ENCODE measurements at regions not wholly inside any gene's neighbourhood (a gene's known extent, or its start where the extent isn't known, plus 50 kb on each side); places are given as distances from the start of the nearest gene placed in this dataset.

DNA sequence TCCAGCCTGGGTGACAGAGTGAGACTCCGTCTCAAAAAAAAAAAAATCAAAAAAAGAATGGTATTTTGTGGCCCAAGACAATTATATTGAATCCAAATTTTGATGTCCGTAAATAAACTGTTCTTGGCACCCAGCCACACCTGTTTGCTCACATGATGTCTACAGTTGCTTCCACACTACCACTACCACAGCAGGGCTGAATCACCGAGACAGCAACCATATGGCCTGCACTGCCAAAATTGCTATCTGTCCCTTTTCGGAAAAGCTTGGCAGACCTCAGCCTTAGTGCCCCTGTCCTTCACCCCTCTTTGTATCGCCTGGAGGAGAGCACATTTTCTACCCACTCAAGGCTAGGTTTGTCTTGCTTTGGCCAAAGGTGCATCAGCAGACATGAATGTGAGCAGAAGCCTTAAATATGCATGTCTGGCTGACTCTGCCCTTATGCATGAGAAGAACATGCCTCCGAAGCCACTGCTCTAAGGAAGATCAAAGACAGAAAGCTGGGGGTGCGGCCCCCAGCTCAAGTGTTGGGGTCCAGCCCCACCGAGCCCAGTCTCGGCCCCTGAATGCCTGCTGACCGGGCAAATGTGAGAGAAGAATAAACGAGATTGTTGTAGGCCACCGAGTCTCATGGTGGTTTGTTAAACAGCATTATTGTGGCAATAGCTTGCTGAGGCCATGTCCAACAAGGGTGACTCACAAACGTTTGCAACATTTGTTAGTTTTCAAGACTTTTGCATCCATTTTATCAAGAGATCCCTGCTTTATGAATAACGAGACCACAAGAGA, 108.1 kb downstream of the TPRA1 start:
- ChIA-PET RAD21 (ENCODE audit: low non-redundant PET in 1 of 2, low total read pairs in 2 of 2, uncharacterized antibody in 2 of 2, unreplicated experiment in 2 of 2) (no interaction called here), POLR2A (no interaction called here), CTCF (interaction anchor here (1.0 to 1.3 kb wide), 3 partner anchors 9 to 500 kb away, joined by 3 to 4 read pairs (median 3); no protein-coding TSS in a partner anchor)
- Histone ChIP-seq H3K9me3 (ENCODE audit: control insufficient read depth in 1 of 2, insufficient read depth in 1 of 2, low read depth in 1 of 2, low read length in 2 of 2) (no peaks in the 10 kb centered on the region), H4K20me1 (ENCODE audit: insufficient read depth) (no peaks in the 10 kb centered on the region), H3K9me2 (ENCODE audit: insufficient read depth) (no peaks in the 10 kb centered on the region), H3K79me2 (ENCODE audit: insufficient read depth, low read length) (no peaks in the 10 kb centered on the region), H3K4me3 (replicated peaks in 1 of 2; ENCODE audit: low read depth in 1 of 2, low read length in 2 of 2) (no peak overlapping the region), H3K9ac (ENCODE audit: low read length) (no peak overlapping the region), H3K4me2 (ENCODE audit: low read length) (no peak overlapping the region), H2AFZ (ENCODE audit: low read depth, low read length, poor library complexity, severe bottlenecking) (no peak overlapping the region), H3K27me3 (ENCODE audit: insufficient read depth, low read length) (no peaks in the 10 kb centered on the region), H3K4me1 (ENCODE audit: control insufficient read depth in 1 of 2, insufficient read depth in 2 of 2, low read length in 2 of 2) (no peaks in the 10 kb centered on the region), H3K27ac (ENCODE audit: low read depth, low read length) (no peak overlapping the region), H3K36me3 (ENCODE audit: control insufficient read depth in 1 of 2, insufficient read depth in 2 of 2, low read length in 2 of 2) (no peaks in the 10 kb centered on the region)
- intact Hi-C loops (cut with micrococcal nuclease), result no loop called here
- TF ChIP-seq FOSL1 (IDR thresholded peaks at IDR 0.05; ENCODE audit: low read depth), result no peak
- TF ChIP-seq, protein P1, sequence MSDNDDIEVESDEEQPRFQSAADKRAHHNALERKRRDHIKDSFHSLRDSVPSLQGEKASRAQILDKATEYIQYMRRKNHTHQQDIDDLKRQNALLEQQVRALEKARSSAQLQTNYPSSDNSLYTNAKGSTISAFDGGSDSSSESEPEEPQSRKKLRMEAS (IDR thresholded peaks at IDR 0.05), result no peak
- TF ChIP-seq JUND (IDR thresholded peaks at IDR 0.05), result no peak
- TF ChIP-seq TCF7L2 (IDR thresholded peaks at IDR 0.05; ENCODE audit: borderline replicate concordance, extremely low read depth, insufficient read depth, insufficient read length), result no peak
- TF ChIP-seq EZH2phosphoT487 (IDR thresholded peaks at IDR 0.05; ENCODE audit: borderline replicate concordance), result no peak
- no peak for TF ChIP-seq SRF (IDR thresholded peaks at IDR 0.05; ENCODE audit: low read depth)
- TF ChIP-seq, protein P2, sequence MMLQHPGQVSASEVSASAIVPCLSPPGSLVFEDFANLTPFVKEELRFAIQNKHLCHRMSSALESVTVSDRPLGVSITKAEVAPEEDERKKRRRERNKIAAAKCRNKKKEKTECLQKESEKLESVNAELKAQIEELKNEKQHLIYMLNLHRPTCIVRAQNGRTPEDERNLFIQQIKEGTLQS (IDR thresholded peaks at IDR 0.05), result no peak
- no peak for TF ChIP-seq YY1 (IDR thresholded peaks at IDR 0.05; ENCODE audit: extremely low read depth, insufficient replicate concordance, low read depth, low read length)
- TF ChIP-seq ZNF274 (IDR thresholded peaks at IDR 0.05; ENCODE audit: low read depth, low read length), result no peak
- TF ChIP-seq CBX3 (IDR thresholded peaks at IDR 0.05; ENCODE audit: low read depth), result no peak
- TF ChIP-seq, protein P3, sequence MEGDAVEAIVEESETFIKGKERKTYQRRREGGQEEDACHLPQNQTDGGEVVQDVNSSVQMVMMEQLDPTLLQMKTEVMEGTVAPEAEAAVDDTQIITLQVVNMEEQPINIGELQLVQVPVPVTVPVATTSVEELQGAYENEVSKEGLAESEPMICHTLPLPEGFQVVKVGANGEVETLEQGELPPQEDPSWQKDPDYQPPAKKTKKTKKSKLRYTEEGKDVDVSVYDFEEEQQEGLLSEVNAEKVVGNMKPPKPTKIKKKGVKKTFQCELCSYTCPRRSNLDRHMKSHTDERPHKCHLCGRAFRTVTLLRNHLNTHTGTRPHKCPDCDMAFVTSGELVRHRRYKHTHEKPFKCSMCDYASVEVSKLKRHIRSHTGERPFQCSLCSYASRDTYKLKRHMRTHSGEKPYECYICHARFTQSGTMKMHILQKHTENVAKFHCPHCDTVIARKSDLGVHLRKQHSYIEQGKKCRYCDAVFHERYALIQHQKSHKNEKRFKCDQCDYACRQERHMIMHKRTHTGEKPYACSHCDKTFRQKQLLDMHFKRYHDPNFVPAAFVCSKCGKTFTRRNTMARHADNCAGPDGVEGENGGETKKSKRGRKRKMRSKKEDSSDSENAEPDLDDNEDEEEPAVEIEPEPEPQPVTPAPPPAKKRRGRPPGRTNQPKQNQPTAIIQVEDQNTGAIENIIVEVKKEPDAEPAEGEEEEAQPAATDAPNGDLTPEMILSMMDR (IDR thresholded peaks at IDR 0.05 in 2 of 3, conservative IDR thresholded peaks at IDR 0.05 in 1 of 3; ENCODE audit: borderline replicate concordance in 1 of 3, insufficient read depth in 1 of 3, low read depth in 2 of 3, low read length in 2 of 3), result no peak
- TF ChIP-seq ELF1 (IDR thresholded peaks at IDR 0.05; ENCODE audit: borderline replicate concordance, low read depth), result no peak
- TF ChIP-seq, protein P4, sequence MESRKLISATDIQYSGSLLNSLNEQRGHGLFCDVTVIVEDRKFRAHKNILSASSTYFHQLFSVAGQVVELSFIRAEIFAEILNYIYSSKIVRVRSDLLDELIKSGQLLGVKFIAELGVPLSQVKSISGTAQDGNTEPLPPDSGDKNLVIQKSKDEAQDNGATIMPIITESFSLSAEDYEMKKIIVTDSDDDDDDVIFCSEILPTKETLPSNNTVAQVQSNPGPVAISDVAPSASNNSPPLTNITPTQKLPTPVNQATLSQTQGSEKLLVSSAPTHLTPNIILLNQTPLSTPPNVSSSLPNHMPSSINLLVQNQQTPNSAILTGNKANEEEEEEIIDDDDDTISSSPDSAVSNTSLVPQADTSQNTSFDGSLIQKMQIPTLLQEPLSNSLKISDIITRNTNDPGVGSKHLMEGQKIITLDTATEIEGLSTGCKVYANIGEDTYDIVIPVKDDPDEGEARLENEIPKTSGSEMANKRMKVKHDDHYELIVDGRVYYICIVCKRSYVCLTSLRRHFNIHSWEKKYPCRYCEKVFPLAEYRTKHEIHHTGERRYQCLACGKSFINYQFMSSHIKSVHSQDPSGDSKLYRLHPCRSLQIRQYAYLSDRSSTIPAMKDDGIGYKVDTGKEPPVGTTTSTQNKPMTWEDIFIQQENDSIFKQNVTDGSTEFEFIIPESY (IDR thresholded peaks at IDR 0.05; ENCODE audit: extremely low read depth, insufficient replicate concordance, low read length), result no peak
- no peak for TF ChIP-seq POLR2AphosphoS5 (IDR thresholded peaks at IDR 0.05; ENCODE audit: low read depth, low read length)
- no peak for TF ChIP-seq EZH2 (IDR thresholded peaks at IDR 0.05)
- TF ChIP-seq EGR1 (IDR thresholded peaks at IDR 0.05; ENCODE audit: low read depth), result no peak
- no TSS peak for BruUV-seq (replicated peaks)
- DNase-seq (ENCODE audit: low read depth, low spot score), result no peak
- ATAC-seq, result no peak

Data from HCT116 (cell line).